LNCaP clone FGC (cell line): ENCODE measurements at regions not wholly inside any gene's neighbourhood (a gene's known extent, or its start where the extent isn't known, plus 50 kb on each side); places are given as distances from the start of the nearest gene placed in this dataset.

Experiments
- DNase-seq: peaks from one replicate; pipeline ENCODE4 v3.0.0-alpha.2; 2011; ENCODE audit warnings: low read depth
- H3K4me3 ChIP-seq: 2 replicates; pipeline ENCODE4 v1.5.1; 2011; ENCODE audit warnings: mild to moderate bottlenecking, low read depth, low read length, control low read depth
- CTCF ChIP-seq: IDR thresholded peaks from 2 replicates; pipeline ENCODE4 v1.5.1; 2012; ENCODE audit warnings: mild to moderate bottlenecking; ENCODE audit not compliant: control insufficient read depth, insufficient read depth; ENCODE audit errors: extremely low read depth

DNA sequence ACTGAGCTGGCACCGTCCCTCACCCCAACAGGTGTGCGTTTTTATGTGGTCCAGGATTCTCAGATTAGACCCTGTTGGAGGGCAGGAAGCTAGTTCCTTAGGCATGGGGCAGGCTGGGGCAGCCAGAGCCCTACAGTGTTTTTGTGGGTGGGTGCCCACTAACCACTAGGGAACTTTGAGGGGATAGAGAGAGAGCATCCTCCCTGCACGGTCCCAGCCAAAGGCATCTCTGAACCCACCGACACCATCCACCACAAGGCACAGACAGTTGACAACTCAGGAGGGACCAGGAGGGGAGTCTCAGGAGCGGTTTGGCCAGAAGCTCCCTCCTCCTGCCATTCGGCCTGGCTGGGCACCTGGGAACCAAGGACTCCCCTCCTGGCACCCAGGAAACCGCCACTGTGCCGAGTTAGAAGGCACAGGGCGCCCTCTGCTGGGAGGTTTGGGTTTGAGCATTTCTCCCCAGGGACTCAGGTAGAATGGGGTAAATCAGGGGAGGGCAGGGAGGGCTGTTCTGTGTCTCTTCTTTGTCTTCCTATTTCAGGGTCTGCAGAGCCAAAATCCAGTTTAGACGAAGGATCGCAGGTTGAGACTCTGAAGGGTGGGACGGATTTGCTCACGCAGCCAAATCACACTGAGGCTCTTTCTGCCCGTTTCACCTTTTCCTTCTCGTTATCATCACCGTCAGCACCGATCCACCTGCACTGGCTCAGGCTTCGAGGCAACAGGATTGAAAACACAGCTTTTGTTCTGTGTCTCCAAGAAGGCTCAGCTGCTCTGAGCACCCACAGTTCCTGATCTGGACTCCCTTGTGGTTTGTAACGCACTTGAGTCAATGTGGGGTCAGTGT lies 84.8 kb upstream of the COL13A1 start:
- peak; percentile 85 for TF ChIP-seq CTCF
- H3K4me3 ChIP-seq, result no peak overlapping the region
- DNase-seq, result no peak

DNA sequence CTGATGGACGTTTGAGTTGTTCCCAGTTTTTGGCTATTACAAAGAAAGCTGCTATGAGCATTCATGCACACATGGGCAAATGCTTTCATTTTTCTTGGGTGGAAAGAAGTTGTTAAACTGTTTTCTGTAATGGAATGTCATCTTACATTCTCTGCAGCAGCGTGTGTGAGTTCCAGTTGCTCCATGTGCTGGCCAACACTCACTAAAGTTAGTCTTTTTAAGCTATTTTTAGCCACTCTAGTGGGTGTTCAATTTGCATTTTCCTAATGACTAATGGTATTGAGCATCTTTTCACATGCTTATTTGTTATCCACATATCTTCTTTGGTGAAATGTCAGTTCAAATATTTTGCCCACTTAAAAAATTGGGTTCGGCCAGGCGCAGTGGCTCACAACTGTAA lies 82.8 kb upstream of the COL13A1 start:
- no peak for DNase-seq
- no peak for TF ChIP-seq CTCF
- H3K4me3 ChIP-seq, result no peak overlapping the region

DNA sequence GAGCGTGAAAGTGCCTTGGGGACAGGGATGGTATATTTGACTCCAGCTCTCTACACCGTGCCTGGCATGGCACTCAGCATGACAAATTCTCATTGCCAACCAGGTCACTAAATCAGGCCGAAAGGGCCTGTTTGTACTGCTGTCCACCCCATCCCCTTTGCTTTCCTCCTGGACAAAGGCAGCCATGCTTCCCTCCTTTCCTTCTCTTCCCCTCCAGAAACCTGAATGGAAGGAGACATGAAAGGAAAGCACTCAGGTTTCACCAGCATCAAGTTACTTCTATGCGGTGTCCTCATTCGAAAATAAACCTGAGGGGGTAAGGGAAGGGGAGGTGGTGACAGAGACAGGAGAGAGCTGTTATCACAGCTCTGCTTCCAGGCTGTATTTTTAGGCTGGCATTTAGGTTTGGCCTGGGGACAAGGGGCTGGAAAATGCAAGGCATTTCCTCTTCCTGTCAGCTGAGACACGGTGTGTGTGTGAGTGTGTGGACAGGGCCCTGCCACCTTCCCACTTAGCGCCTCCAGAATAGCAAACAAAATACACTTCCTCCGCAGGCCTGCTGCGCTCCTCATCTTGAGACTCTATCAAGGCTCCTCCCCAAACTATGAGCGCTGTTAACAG lies 79.9 kb upstream of the COL13A1 start:
- H3K4me3 ChIP-seq, result no peak overlapping the region
- no peak for DNase-seq
- TF ChIP-seq CTCF, result no peak

DNA sequence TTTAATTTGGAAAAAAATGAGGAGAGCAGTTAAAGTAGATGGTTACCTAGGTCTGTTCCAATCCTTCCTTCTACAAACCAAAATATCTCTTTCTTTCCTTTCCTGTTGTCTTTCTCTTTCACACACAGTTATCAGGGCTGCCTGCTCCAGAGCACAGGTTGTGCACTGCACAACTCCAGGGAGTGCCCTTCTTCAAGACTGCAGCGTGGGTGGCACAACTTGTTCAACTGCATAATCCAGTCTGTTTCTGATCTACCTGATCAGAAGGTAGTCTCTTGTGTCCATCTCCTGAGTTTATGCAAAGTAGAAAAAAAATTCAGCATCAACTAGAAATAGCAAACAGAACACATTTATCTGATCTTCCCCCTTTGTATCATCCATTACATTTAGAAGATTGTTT lies 78.1 kb upstream of the COL13A1 start:
- no peak for TF ChIP-seq CTCF
- DNase-seq, result no peak
- H3K4me3 ChIP-seq, result no peak overlapping the region

GRCh38 chr10:69726850-69727249 lies 74.9 kb upstream of the COL13A1 start:
- DNase-seq, result no peak
- TF ChIP-seq CTCF, result no peak
- H3K4me3 ChIP-seq, result no peak overlapping the region

- no peak for TF ChIP-seq CTCF
- H3K4me3 ChIP-seq, result no peak overlapping the region
- DNase-seq, result no peak
These were observed 73.3 kb upstream of the COL13A1 start for GRCh38 chr10:69728335-69728870.
